Right lobe of liver (tissue), 6 donors: ENCODE measurements at regions not wholly inside any gene's neighbourhood (a gene's known extent, or its start where the extent isn't known, plus 50 kb on each side); places are given as distances from the start of the nearest gene placed in this dataset.
A peak's percentile ranks its signal among the peaks of the same experiment; 100 is the strongest.

Experiments used
- ATAC-seq, 4 donors: fragments of 200-7000 bp; cut with Tn5 transposase; one replicate each; pipeline ENCODE4 v1.9.1; 2020; ENCODE audit warnings: mild to moderate bottlenecking in 4 of 4, moderate library complexity in 4 of 4
- DNase-seq, 3 donors: peaks; one replicate each; pipeline ENCODE4 v3.0.0-alpha.2; 2020
- H3K27ac ChIP-seq, 3 donors: fragments of 200-600 bp; one replicate each; pipeline ENCODE4 v1.8.0; 2022
- H3K27me3 ChIP-seq, 2 donors: fragments of 200-600 bp; one replicate each; pipeline ENCODE4 v1.8.0; 2022
- H3K36me3 ChIP-seq, 4 donors: fragments of 200-600 bp; sonication (generic) in 1 of 4; one replicate each; pipeline versions ENCODE4 v1.5.1 to v1.8.0; 2017 to 2022; ENCODE audit warnings: control low read depth in 1 of 4
- H3K4me1 ChIP-seq, 4 donors: fragments of 200-600 bp; sonication (generic) in 1 of 4; one replicate each; pipeline versions ENCODE4 v1.5.1 to v1.8.0; 2017 to 2022; ENCODE audit warnings: control low read depth in 1 of 4
- H3K4me3 ChIP-seq, 3 donors: fragments of 200-600 bp; one replicate each; pipeline ENCODE4 v1.8.0; 2022
- H3K9me3 ChIP-seq, 4 donors: fragments of 200-600 bp; sonication (generic) in 1 of 4; one replicate each; pipeline versions ENCODE4 v1.5.1 to v1.8.0; 2017 to 2022; ENCODE audit warnings: control low read depth in 1 of 4
- CTCF ChIP-seq, 4 donors: fragments of 200-600 bp in 3 of 4; fragments of 450-650 bp in 1 of 4; IDR thresholded peaks; one replicate each; pipeline versions ENCODE4 v1.5.1 to v1.8.0; 2016 to 2022; ENCODE audit warnings: antibody characterized with exemption in 4 of 4, mild to moderate bottlenecking in 2 of 4
- POLR2A ChIP-seq: fragments of 450-650 bp; IDR thresholded peaks from one replicate; pipeline ENCODE4 v1.6.1; 2017; ENCODE audit warnings: antibody characterized with exemption, mild to moderate bottlenecking
- WGBS: methylation state at CpG from one replicate; pipeline ENCODE4 v1.1.6; 2018; ENCODE audit warnings: low coverage, low lambda C conversion rate; ENCODE audit not compliant: insufficient coverage; ENCODE audit errors: missing lambda C conversion rate; 5-methylcytosine and 5-hydroxymethylcytosine counted together
- intact Hi-C, 2 donors: fragments of 100-400 bp; cut with DNase I; formaldehyde crosslinking; loops; one replicate each; pipeline versions ENCODE4 v1.11.2 to v1.14.1; 2022
- donor health status: DM: no; HTN: yes; CAD: no.
- donor health status: DM: no; HTN: no; CAD: no.
- donor health status: DM: no; HTN: no; CAD: no.
- donor health status: DM: no; HTN: yes; CAD: no.
- donor health status: DM: no; HTN: yes; CAD: no.

GRCh38 chr2:83695530-83695929, 763.5 kb downstream of the SUCLG1 start:
- H3K27me3 ChIP-seq: no peaks in the 10 kb centered on the region
- H3K4me1 ChIP-seq: no peaks in the 10 kb centered on the region
- 93% methylated on average over 7 of the region's 7 CpGs for WGBS
- ATAC-seq (no peak), DNase-seq (no peak)
- intact Hi-C loops: no loop called here
- no peak for TF ChIP-seq CTCF (IDR thresholded peaks at IDR 0.05)
- TF ChIP-seq POLR2A: no peak
- no peaks in the 10 kb centered on the region for H3K9me3 ChIP-seq
- H3K36me3 ChIP-seq: no peaks in the 10 kb centered on the region
- no peak overlapping the region for H3K4me3 ChIP-seq
- no peak overlapping the region for H3K27ac ChIP-seq

- DNase-seq (peak in 1 of 3 donors; percentile 51), ATAC-seq (no peak)
- Histone ChIP-seq H3K4me3 (no peak overlapping the region), H3K27me3 (no peaks in the 10 kb centered on the region), H3K9me3 (no peaks in the 10 kb centered on the region), H3K36me3 (no peaks in the 10 kb centered on the region), H3K27ac (no peak overlapping the region), H3K4me1 (no peaks in the 10 kb centered on the region)
- TF ChIP-seq POLR2A: no peak
- no peak for TF ChIP-seq CTCF (IDR thresholded peaks at IDR 0.05)
- intact Hi-C loops: no loop called here
- 68% methylated on average over 8 of the region's 13 CpGs for WGBS
Measured at GRCh38 chr2:83695037-83695436, 764.0 kb downstream of the SUCLG1 start.

- ATAC-seq (no peak), DNase-seq (no peak)
- H3K4me3 ChIP-seq: no peak overlapping the region
- no peaks in the 10 kb centered on the region for H3K27me3 ChIP-seq
- intact Hi-C loops: no loop called here
- TF ChIP-seq CTCF (IDR thresholded peaks at IDR 0.05) (no peak), POLR2A (no peak)
- H3K9me3 ChIP-seq: no peaks in the 10 kb centered on the region
- no peaks in the 10 kb centered on the region for H3K4me1 ChIP-seq
- H3K27ac ChIP-seq: no peak overlapping the region
- H3K36me3 ChIP-seq: no peaks in the 10 kb centered on the region
Measured at GRCh38 chr2:83689402-83689801, 769.7 kb downstream of the SUCLG1 start.

GRCh38 chr2:83686863-83687262, 772.2 kb downstream of the SUCLG1 start:
- Histone ChIP-seq H3K4me1 (no peaks in the 10 kb centered on the region), H3K4me3 (no peak overlapping the region), H3K9me3 (no peaks in the 10 kb centered on the region), H3K27ac (no peak overlapping the region), H3K27me3 (no peaks in the 10 kb centered on the region), H3K36me3 (no peaks in the 10 kb centered on the region)
- DNase-seq: peak in 2 of 3 donors; percentile 45 to 57
- peak in 2 of 4 donors; percentile 43 to 85 for ATAC-seq
- intact Hi-C loops: no loop called here
- TF ChIP-seq POLR2A (no peak), CTCF (IDR thresholded peaks at IDR 0.05) (no peak)

- Histone ChIP-seq H3K27me3 (no peaks in the 10 kb centered on the region), H3K36me3 (no peaks in the 10 kb centered on the region), H3K4me1 (no peaks in the 10 kb centered on the region), H3K4me3 (no peak overlapping the region), H3K27ac (no peak overlapping the region), H3K9me3 (no peaks in the 10 kb centered on the region)
- WGBS: 66% methylated on average over 2 of the region's 3 CpGs
- TF ChIP-seq CTCF (IDR thresholded peaks at IDR 0.05) (no peak), POLR2A (no peak)
- DNase-seq: no peak
- no peak for ATAC-seq
- intact Hi-C loops: no loop called here
Measured at GRCh38 chr2:83674050-83674449, 785.0 kb downstream of the SUCLG1 start.
